Left ventricle myocardium inferior (tissue), 1 donor: ENCODE measurements at regions not wholly inside any gene's neighbourhood (a gene's known extent, or its start where the extent isn't known, plus 50 kb on each side); places are given as distances from the start of the nearest gene placed in this dataset.

Source experiments
- DNase-seq: peaks from one replicate; pipeline ENCODE4 v3.0.0-alpha.2; 2020
- H3K27ac ChIP-seq: fragments of 200-600 bp; replicated peaks from 2 replicates; pipeline ENCODE4 v1.8.0; 2021
- H3K27me3 ChIP-seq: fragments of 200-600 bp; 2 replicates; pipeline ENCODE4 v1.8.0; 2021; ENCODE audit warnings: low read depth
- H3K36me3 ChIP-seq: fragments of 200-600 bp; 2 replicates; pipeline ENCODE4 v1.8.0; 2021
- H3K4me1 ChIP-seq: fragments of 200-600 bp; 2 replicates; pipeline ENCODE4 v1.8.0; 2021
- H3K4me3 ChIP-seq: fragments of 200-600 bp; 2 replicates; pipeline ENCODE4 v1.8.0; 2021; ENCODE audit warnings: mild to moderate bottlenecking, moderate library complexity
- H3K9me3 ChIP-seq: fragments of 200-600 bp; replicated peaks from 2 replicates; pipeline ENCODE4 v1.8.0; 2021
- intact Hi-C: fragments of 100-400 bp; cut with micrococcal nuclease; formaldehyde crosslinking; loops from one replicate; pipeline ENCODE4 v1.11.0; 2022
- TF ChIP-seq, protein P1 (sequence below): fragments of 200-600 bp; IDR thresholded peaks from 2 replicates; pipeline ENCODE4 v1.8.0; 2021; ENCODE audit warnings: antibody characterized with exemption, mild to moderate bottlenecking, borderline replicate concordance
- donor health status: DM: no; HTN: yes; CAD: no; lungs with severe emphysema.

GRCh38 chr12:74051848-74052247, 485.8 kb upstream of the ATXN7L3B start:
- Histone ChIP-seq H3K9me3 (peaks cover 11% of the 10 kb centered on the region), H3K36me3 (no peaks in the 10 kb centered on the region), H3K27me3 (no peaks in the 10 kb centered on the region), H3K27ac (no peak overlapping the region), H3K4me3 (no peak overlapping the region), H3K4me1 (no peaks in the 10 kb centered on the region)
- TF ChIP-seq, protein P1, sequence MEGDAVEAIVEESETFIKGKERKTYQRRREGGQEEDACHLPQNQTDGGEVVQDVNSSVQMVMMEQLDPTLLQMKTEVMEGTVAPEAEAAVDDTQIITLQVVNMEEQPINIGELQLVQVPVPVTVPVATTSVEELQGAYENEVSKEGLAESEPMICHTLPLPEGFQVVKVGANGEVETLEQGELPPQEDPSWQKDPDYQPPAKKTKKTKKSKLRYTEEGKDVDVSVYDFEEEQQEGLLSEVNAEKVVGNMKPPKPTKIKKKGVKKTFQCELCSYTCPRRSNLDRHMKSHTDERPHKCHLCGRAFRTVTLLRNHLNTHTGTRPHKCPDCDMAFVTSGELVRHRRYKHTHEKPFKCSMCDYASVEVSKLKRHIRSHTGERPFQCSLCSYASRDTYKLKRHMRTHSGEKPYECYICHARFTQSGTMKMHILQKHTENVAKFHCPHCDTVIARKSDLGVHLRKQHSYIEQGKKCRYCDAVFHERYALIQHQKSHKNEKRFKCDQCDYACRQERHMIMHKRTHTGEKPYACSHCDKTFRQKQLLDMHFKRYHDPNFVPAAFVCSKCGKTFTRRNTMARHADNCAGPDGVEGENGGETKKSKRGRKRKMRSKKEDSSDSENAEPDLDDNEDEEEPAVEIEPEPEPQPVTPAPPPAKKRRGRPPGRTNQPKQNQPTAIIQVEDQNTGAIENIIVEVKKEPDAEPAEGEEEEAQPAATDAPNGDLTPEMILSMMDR: no peak
- intact Hi-C loops: no loop called here
- DNase-seq: no peak

DNA sequence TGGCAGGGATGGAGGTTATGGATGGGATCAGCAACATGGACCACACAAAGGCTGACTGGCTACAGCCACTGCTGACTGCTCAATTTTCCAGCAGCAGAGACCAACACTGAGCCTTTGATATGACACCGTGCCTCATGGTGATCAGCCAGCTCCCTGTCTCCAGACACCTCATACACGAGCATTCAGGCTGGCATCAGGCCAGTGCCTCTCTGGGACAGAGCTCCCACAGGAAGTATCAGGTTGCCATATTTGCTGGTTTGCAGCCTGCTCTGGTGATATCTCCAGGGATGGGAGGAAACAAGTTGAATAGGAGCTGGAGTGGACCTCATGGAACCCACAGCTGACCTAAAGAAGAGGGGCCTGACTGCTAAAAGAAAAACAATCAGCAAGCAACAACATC, 471.2 kb upstream of the ATXN7L3B start:
- TF ChIP-seq, protein P1: no peak
- no peaks in the 10 kb centered on the region for H3K36me3 ChIP-seq
- H3K4me3 ChIP-seq: no peak overlapping the region
- no peaks in the 10 kb centered on the region for H3K27me3 ChIP-seq
- H3K9me3 ChIP-seq: peaks cover 32% of the 10 kb centered on the region
- no peak for DNase-seq
- no peak overlapping the region for H3K27ac ChIP-seq
- intact Hi-C loops: no loop called here
- H3K4me1 ChIP-seq: no peaks in the 10 kb centered on the region

DNA sequence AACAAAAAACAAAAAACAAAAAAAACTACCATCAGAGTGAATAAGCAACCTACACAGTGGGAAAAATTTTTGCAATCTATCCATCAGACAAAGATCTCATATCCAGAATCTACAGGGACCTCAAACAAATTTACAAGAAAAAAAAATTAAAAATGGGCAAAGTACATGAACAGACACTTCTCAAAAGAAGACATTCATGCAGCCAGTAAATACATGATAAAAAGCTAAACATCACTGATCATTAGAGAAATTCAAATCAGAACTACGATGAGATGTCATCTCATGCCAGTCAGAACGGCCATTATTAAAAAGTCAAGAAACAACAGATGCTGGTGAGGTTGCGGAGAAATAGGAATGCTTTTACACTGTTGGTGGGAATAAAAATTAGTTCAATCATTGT, 466.5 kb upstream of the ATXN7L3B start:
- Histone ChIP-seq H3K4me3 (no peak overlapping the region), H3K36me3 (no peaks in the 10 kb centered on the region), H3K9me3 (peaks cover 50% of the 10 kb centered on the region), H3K27me3 (no peaks in the 10 kb centered on the region), H3K27ac (no peak overlapping the region), H3K4me1 (no peaks in the 10 kb centered on the region)
- intact Hi-C loops: no loop called here
- TF ChIP-seq, protein P1: no peak
- no peak for DNase-seq

DNA sequence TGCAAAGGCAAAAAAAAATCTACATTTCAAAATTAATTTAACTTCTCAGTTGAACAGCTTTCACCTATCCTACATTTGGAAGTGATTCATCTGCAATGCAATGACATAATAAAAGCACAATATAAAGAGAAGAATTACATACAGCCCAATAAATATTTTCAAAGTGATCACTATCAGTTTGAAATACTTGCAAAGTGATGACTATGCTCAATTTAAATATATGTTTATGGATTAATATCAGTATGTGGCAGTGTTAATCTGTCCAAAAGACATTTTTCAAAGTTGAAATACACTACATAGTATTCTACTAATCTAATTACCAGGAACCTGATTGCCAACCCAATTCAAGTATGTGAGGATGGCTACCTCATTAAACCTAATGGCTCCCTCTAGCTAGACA, 460.7 kb upstream of the ATXN7L3B start:
- Histone ChIP-seq H3K9me3 (peaks cover 24% of the 10 kb centered on the region), H3K27ac (no peak overlapping the region), H3K4me3 (no peak overlapping the region), H3K27me3 (no peaks in the 10 kb centered on the region), H3K36me3 (no peaks in the 10 kb centered on the region), H3K4me1 (no peaks in the 10 kb centered on the region)
- TF ChIP-seq, protein P1: no peak
- intact Hi-C loops: no loop called here
- no peak for DNase-seq

- H3K36me3 ChIP-seq: no peaks in the 10 kb centered on the region
- intact Hi-C loops: no loop called here
Measured at GRCh38 chr12:74105434-74105833, 432.2 kb upstream of the ATXN7L3B start.

More at GRCh38 chr12:74105434-74105833, 432.2 kb upstream of the ATXN7L3B start:
- no peak for DNase-seq
- no peak overlapping the region for H3K4me3 ChIP-seq
- H3K9me3 ChIP-seq: no peaks in the 10 kb centered on the region
- H3K27me3 ChIP-seq: no peaks in the 10 kb centered on the region
- H3K4me1 ChIP-seq: no peaks in the 10 kb centered on the region
- no peak overlapping the region for H3K27ac ChIP-seq
- TF ChIP-seq, protein P1: no peak
